A673 (cell line): ENCODE measurements at regions not wholly inside any gene's neighbourhood (a gene's known extent, or its start where the extent isn't known, plus 50 kb on each side); places are given as distances from the start of the nearest gene placed in this dataset.

ENCODE experiments used
- CTCF ChIP-seq: fragments of 300-800, 200-600 bp; sonication (generic); conservative IDR thresholded peaks from 2 replicates; pipeline ENCODE4 v1.5.1; 2017; ENCODE audit warnings: low read depth, mild to moderate bottlenecking, antibody characterized with exemption, low read length, moderate library complexity, mixed read lengths
- EZH2 ChIP-seq: fragments of 200-600 bp; sonication (generic); IDR thresholded peaks from 2 replicates; pipeline ENCODE4 v1.6.1; 2017; ENCODE audit warnings: borderline replicate concordance, low read depth, mild to moderate bottlenecking, mixed read lengths, antibody characterized with exemption, low read length; ENCODE audit not compliant: poor library complexity, severe bottlenecking

GRCh38 chr17:45729294-45729907 is 54.7 kb upstream of the CRHR1 start:
- TF ChIP-seq CTCF (no peak), EZH2 (no peak)
